MM.1S (cell line): ENCODE measurements at regions not wholly inside any gene's neighbourhood (a gene's known extent, or its start where the extent isn't known, plus 50 kb on each side); places are given as distances from the start of the nearest gene placed in this dataset.

Experiments
- DNase-seq: peaks from one replicate; pipeline ENCODE4 v3.0.0-alpha.2; 2015
- H2AFZ ChIP-seq: fragments of 300-600 bp; sonication (generic); 2 replicates; pipeline ENCODE4 v1.6.0; 2016; ENCODE audit warnings: antibody characterized with exemption, low read length
- H3F3A ChIP-seq: fragments of 300-600 bp; sonication (generic); 2 replicates; pipeline ENCODE4 v1.6.1; 2016; ENCODE audit warnings: mild to moderate bottlenecking, antibody characterized with exemption, low read length, moderate library complexity, mixed read lengths; ENCODE audit not compliant: insufficient read depth
- H3K27ac ChIP-seq: fragments of 300-600 bp; sonication (generic); 2 replicates; pipeline ENCODE4 v1.5.1; 2016; ENCODE audit warnings: mild to moderate bottlenecking, low read length
- H3K27me3 ChIP-seq: fragments of 300-600 bp; sonication (generic); replicated peaks from 2 replicates; pipeline ENCODE4 v1.6.0; 2016; ENCODE audit warnings: low read length; ENCODE audit not compliant: insufficient read depth
- H3K36me3 ChIP-seq: fragments of 300-600 bp; sonication (generic); replicated peaks from 2 replicates; pipeline ENCODE4 v1.6.1; 2016; ENCODE audit warnings: mild to moderate bottlenecking, low read length, mixed read lengths; ENCODE audit not compliant: insufficient read depth
- H3K4me1 ChIP-seq: fragments of 300-600 bp; sonication (generic); 2 replicates; pipeline ENCODE4 v1.6.1; 2016; ENCODE audit warnings: low read length, mixed read lengths
- H3K4me2 ChIP-seq: fragments of 300-600 bp; sonication (generic); 2 replicates; pipeline ENCODE4 v1.6.0; 2016; ENCODE audit warnings: low read depth, low read length
- H3K4me3 ChIP-seq: fragments of 300-600 bp; sonication (generic); 2 replicates; pipeline ENCODE4 v1.5.1; 2016; ENCODE audit warnings: low read length, mixed read lengths
- H3K79me2 ChIP-seq: fragments of 300-600 bp; sonication (generic); 2 replicates; pipeline ENCODE4 v1.6.1; 2016; ENCODE audit warnings: mixed run types, low read length, mixed read lengths
- H3K9ac ChIP-seq: fragments of 300-600 bp; sonication (generic); 2 replicates; pipeline ENCODE4 v1.6.1; 2016; ENCODE audit warnings: low read length, mixed read lengths
- H3K9me2 ChIP-seq: fragments of 300-600 bp; sonication (generic); replicated peaks from 2 replicates; pipeline ENCODE4 v1.6.1; 2016; ENCODE audit warnings: mild to moderate bottlenecking, low read length, mixed read lengths; ENCODE audit not compliant: insufficient read depth
- H3K9me3 ChIP-seq: fragments of 300-600 bp; sonication (generic); replicated peaks from 2 replicates; pipeline ENCODE4 v1.6.1; 2016; ENCODE audit warnings: mild to moderate bottlenecking, low read length, mixed read lengths; ENCODE audit not compliant: insufficient read depth
- H4K20me1 ChIP-seq: fragments of 300-600 bp; sonication (generic); 2 replicates; pipeline ENCODE4 v1.6.1; 2016; ENCODE audit warnings: mild to moderate bottlenecking, low read length, moderate library complexity, mixed read lengths; ENCODE audit not compliant: insufficient read depth
- EZH2 ChIP-seq: fragments of 300-600 bp; sonication (generic); optimal IDR thresholded peaks from 2 replicates; pipeline ENCODE3; 2017; ENCODE audit warnings: low read depth, mild to moderate bottlenecking, antibody characterized with exemption, low read length, mixed read lengths
- EZH2phosphoT487 ChIP-seq: fragments of 300-600 bp; sonication (generic); IDR thresholded peaks from 2 replicates; pipeline ENCODE4 v1.6.1; 2018; ENCODE audit warnings: antibody characterized with exemption, low read length
- TF ChIP-seq, protein P1 (sequence below): fragments of 300-600 bp; sonication (generic); IDR thresholded peaks from 2 replicates; pipeline ENCODE4 v1.5.1; 2016; ENCODE audit warnings: antibody characterized with exemption, low read length, mixed read lengths

DNA sequence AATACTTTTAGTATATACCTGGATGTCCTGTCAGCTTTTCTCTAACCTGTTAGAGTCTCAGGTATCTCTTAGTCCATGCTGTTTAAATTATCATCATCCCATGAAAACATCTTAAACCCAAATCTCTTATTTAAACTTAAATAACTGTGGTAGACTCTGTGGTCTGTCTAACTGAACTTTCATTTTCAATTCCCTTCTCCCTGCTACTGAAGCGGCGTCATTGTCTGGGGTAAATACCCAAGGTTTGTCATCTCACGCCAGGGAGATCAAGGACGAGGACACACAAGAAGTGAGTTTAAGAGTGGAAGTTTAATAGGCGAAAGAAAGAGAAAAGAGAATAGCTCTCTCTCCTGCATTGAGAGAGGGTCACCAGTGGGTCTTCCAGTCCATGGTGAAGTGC is 804.4 kb upstream of the CELF2 start:
- peaks cover 9% of the 10 kb centered on the region; the same call in 1 of the 2 replicates for H3K4me1 ChIP-seq
- no peak overlapping the region for H3K4me3 ChIP-seq
- DNase-seq: peak; percentile 74
- H3K9me3 ChIP-seq: no peaks in the 10 kb centered on the region
- no peaks in the 10 kb centered on the region for H3K9me2 ChIP-seq
- H3K79me2 ChIP-seq: no peaks in the 10 kb centered on the region
- H3K9ac ChIP-seq: no peak overlapping the region
- no peaks in the 10 kb centered on the region for H3K27me3 ChIP-seq
- H3F3A ChIP-seq: no peaks in the 10 kb centered on the region
- no peaks in the 10 kb centered on the region for H4K20me1 ChIP-seq
- H3K4me2 ChIP-seq: peak overlapping the region; percentile 51; the same call in 1 of the 2 replicates
- H2AFZ ChIP-seq: peak overlapping the region; percentile 40; the same call in 1 of the 2 replicates
- no peak for TF ChIP-seq EZH2
- TF ChIP-seq EZH2phosphoT487: no peak
- TF ChIP-seq, protein P1, sequence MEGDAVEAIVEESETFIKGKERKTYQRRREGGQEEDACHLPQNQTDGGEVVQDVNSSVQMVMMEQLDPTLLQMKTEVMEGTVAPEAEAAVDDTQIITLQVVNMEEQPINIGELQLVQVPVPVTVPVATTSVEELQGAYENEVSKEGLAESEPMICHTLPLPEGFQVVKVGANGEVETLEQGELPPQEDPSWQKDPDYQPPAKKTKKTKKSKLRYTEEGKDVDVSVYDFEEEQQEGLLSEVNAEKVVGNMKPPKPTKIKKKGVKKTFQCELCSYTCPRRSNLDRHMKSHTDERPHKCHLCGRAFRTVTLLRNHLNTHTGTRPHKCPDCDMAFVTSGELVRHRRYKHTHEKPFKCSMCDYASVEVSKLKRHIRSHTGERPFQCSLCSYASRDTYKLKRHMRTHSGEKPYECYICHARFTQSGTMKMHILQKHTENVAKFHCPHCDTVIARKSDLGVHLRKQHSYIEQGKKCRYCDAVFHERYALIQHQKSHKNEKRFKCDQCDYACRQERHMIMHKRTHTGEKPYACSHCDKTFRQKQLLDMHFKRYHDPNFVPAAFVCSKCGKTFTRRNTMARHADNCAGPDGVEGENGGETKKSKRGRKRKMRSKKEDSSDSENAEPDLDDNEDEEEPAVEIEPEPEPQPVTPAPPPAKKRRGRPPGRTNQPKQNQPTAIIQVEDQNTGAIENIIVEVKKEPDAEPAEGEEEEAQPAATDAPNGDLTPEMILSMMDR: no peak
- H3K36me3 ChIP-seq: no peaks in the 10 kb centered on the region
- H3K27ac ChIP-seq: no peak overlapping the region

DNA sequence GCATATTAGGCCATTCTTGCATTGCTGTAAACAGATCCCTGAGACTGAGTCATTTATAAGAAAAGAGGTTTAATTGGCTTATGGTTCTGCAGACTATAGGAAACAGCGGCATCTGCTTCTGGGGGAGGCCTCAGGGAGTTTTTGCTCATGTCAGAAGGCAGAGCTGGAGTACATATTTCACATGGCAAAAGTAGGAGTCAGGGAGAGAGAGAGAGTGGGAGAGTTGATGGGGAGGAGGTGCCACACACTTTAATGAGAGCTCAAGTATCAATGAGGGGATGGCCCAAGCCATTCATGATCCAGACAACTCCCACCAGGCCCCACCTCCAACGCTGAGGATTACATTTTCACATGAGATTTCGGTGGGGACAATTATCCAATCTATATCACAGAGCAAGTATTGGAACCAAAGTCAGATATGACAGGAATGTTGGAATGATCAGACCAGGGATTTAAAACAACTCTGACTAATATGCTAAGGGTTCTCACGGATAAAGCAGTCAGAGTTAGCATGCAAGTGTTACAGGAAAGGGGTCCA is 795.3 kb upstream of the CELF2 start:
- Histone ChIP-seq H4K20me1 (no peaks in the 10 kb centered on the region), H3K4me2 (no peak overlapping the region), H3F3A (no peaks in the 10 kb centered on the region), H3K9me2 (no peaks in the 10 kb centered on the region), H3K27me3 (no peaks in the 10 kb centered on the region), H3K79me2 (no peaks in the 10 kb centered on the region), H3K4me3 (no peak overlapping the region), H2AFZ (no peak overlapping the region), H3K27ac (no peak overlapping the region), H3K9me3 (no peaks in the 10 kb centered on the region), H3K4me1 (no peaks in the 10 kb centered on the region), H3K36me3 (no peaks in the 10 kb centered on the region), H3K9ac (no peak overlapping the region)
- DNase-seq: no peak
- no peak for TF ChIP-seq EZH2phosphoT487

DNA sequence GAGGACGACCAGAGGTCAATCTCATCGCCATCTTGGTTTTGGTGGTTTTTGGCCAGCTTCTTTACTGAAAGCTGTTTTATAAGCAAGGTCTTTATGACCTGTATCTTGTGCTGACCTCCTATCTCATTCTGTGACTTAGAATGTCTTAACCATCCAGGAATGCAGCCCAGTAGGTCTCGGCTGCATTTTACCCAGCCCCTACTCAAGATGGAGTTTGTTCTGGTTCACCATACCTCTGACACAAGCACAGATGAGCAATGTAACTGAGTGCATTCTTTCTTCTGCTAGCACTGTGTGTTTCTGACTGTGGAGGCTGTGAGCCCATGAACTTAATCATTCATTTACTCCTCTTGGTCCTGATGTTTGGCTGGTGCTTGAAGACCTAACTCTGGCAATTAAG is 794.5 kb upstream of the CELF2 start:
- Histone ChIP-seq H3K36me3 (no peaks in the 10 kb centered on the region), H3K79me2 (no peaks in the 10 kb centered on the region)
- no peak for DNase-seq

More for the DNA sequence above, 794.5 kb upstream of the CELF2 start:
- H3K27me3 ChIP-seq: no peaks in the 10 kb centered on the region
- H3K9me2 ChIP-seq: no peaks in the 10 kb centered on the region
- H3K4me2 ChIP-seq: no peak overlapping the region
- TF ChIP-seq EZH2 (no peak), EZH2phosphoT487 (no peak)
- TF ChIP-seq, protein P1: no peak
- H3K27ac ChIP-seq: no peak overlapping the region
- no peaks in the 10 kb centered on the region for H3K4me1 ChIP-seq
- no peak overlapping the region for H2AFZ ChIP-seq
- no peaks in the 10 kb centered on the region for H3K9me3 ChIP-seq
- H3F3A ChIP-seq: no peaks in the 10 kb centered on the region
- no peak overlapping the region for H3K4me3 ChIP-seq
- no peak overlapping the region for H3K9ac ChIP-seq
- H4K20me1 ChIP-seq: no peaks in the 10 kb centered on the region
